GM12872 (cell line): ENCODE measurements at regions not wholly inside any gene's neighbourhood (a gene's known extent, or its start where the extent isn't known, plus 50 kb on each side); places are given as distances from the start of the nearest gene placed in this dataset.

Experiments used
- CTCF ChIP-seq: IDR thresholded peaks from 3 replicates; pipeline ENCODE4 v1.5.1; 2011; ENCODE audit warnings: low read depth, mild to moderate bottlenecking, low read length, moderate library complexity; ENCODE audit not compliant: insufficient read depth

GRCh38 chr9:134218230-134218629 lies 53.9 kb upstream of the RNU6ATAC start:
- no peak for TF ChIP-seq CTCF

- no peak for TF ChIP-seq CTCF
Observed at GRCh38 chr9:134219646-134220060, 55.3 kb upstream of the RNU6ATAC start.

- TF ChIP-seq CTCF, result no peak
Observed at GRCh38 chr9:134220311-134220710, 55.9 kb upstream of the RNU6ATAC start.

GRCh38 chr9:134221273-134222017 lies 57.1 kb upstream of the RNU6ATAC start:
- no peak for TF ChIP-seq CTCF

- TF ChIP-seq CTCF, result no peak
Observed at GRCh38 chr9:134222018-134222573, 57.7 kb upstream of the RNU6ATAC start.

- TF ChIP-seq CTCF, result no peak
Observed at GRCh38 chr9:134223091-134223490, 58.7 kb upstream of the RNU6ATAC start.

- TF ChIP-seq CTCF, result no peak
Observed at GRCh38 chr9:134223591-134224122, 59.3 kb upstream of the RNU6ATAC start.
